Central memory CD8-positive, alpha-beta T cell (primary cell): ENCODE measurements at regions not wholly inside any gene's neighbourhood (a gene's known extent, or its start where the extent isn't known, plus 50 kb on each side); places are given as distances from the start of the nearest gene placed in this dataset.
"Not testable (repeated sequence)": the region's sequence is repeated elsewhere in the genome, so short reads cannot be mapped to it uniquely, and the experiment has no call there.

Experiments used
- ATAC-seq: fragments of 150-1000 bp; cut with Tn5 transposase; replicated peaks from 2 replicates; pipeline ENCODE4 v1.10.0; 2022; ENCODE audit warnings: mild to moderate bottlenecking, moderate FRiP score, moderate number of reproducible peaks; ENCODE audit not compliant: poor library complexity, severe bottlenecking; ENCODE audit errors: extremely low read depth
- DNase-seq, 2 donors: peaks; one replicate each; pipeline ENCODE4 v3.0.0; 2021; ENCODE audit warnings: low spot score in 2 of 2
- H3K27ac Mint-ChIP-seq: one replicate; pipeline ENCODE4 v1.8.0; 2022; ENCODE audit warnings: low read depth, mild to moderate bottlenecking, moderate library complexity, mixed read lengths
- H3K27me3 Mint-ChIP-seq: one replicate; pipeline ENCODE4 v1.8.0; 2022; ENCODE audit warnings: mixed read lengths
- H3K36me3 Mint-ChIP-seq: one replicate; pipeline ENCODE4 v1.8.0; 2022; ENCODE audit warnings: mild to moderate bottlenecking, moderate library complexity, mixed read lengths; ENCODE audit not compliant: insufficient read depth
- H3K4me1 Mint-ChIP-seq: one replicate; pipeline ENCODE4 v1.8.0; 2022; ENCODE audit warnings: mixed read lengths
- H3K4me3 Mint-ChIP-seq: one replicate; pipeline ENCODE4 v1.8.0; 2022; ENCODE audit warnings: mild to moderate bottlenecking, moderate library complexity, mixed read lengths
- H3K9me3 Mint-ChIP-seq: one replicate; pipeline ENCODE4 v1.8.0; 2022; ENCODE audit warnings: mixed read lengths

GRCh38 chr3:30443756-30444673 lies 162.4 kb upstream of the TGFBR2 start:
- H3K27ac Mint-ChIP-seq: no peak overlapping the region
- DNase-seq (no peak), ATAC-seq (no peak)
- no peaks in the 10 kb centered on the region for H3K9me3 Mint-ChIP-seq
- no peaks in the 10 kb centered on the region for H3K36me3 Mint-ChIP-seq
- H3K4me1 Mint-ChIP-seq: no peaks in the 10 kb centered on the region
- no peaks in the 10 kb centered on the region for H3K27me3 Mint-ChIP-seq
- H3K4me3 Mint-ChIP-seq: no peak overlapping the region

- no peak overlapping the region for H3K4me3 Mint-ChIP-seq
- DNase-seq (no peak), ATAC-seq (no peak)
- no peaks in the 10 kb centered on the region for H3K4me1 Mint-ChIP-seq
- no peaks in the 10 kb centered on the region for H3K36me3 Mint-ChIP-seq
- no peaks in the 10 kb centered on the region for H3K9me3 Mint-ChIP-seq
- H3K27me3 Mint-ChIP-seq: no peaks in the 10 kb centered on the region
- H3K27ac Mint-ChIP-seq: no peak overlapping the region
Observed at GRCh38 chr3:30448450-30449289, 157.7 kb upstream of the TGFBR2 start.

GRCh38 chr3:30449290-30449632 lies 157.1 kb upstream of the TGFBR2 start:
- no peaks in the 10 kb centered on the region for H3K36me3 Mint-ChIP-seq
- H3K27me3 Mint-ChIP-seq: no peaks in the 10 kb centered on the region
- no peaks in the 10 kb centered on the region for H3K9me3 Mint-ChIP-seq
- no peak for DNase-seq
- H3K27ac Mint-ChIP-seq: no peak overlapping the region
- H3K4me3 Mint-ChIP-seq: no peak overlapping the region
- no peaks in the 10 kb centered on the region for H3K4me1 Mint-ChIP-seq
- no peak for ATAC-seq

DNA sequence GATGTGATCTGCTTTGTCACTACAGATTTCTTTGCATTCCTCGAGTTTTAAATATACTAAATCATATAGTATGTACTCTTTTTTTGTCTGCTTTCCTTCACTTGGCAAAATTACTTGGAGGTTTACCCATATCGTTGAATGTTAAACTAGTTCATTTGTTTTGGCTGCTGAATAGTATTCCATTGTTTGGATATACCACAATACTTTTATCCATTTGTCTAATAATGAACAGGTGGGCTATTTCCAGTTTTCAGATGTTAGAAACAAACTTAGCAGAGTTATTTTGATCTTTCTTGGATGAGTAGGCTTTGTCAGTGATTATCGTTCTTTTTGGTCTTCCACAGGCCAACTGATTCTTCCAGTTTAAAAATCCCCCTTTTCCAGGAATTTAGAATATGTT lies 154.0 kb upstream of the TGFBR2 start:
- Mint-ChIP-seq H3K4me1 (no peaks in the 10 kb centered on the region), H3K9me3 (no peaks in the 10 kb centered on the region), H3K4me3 (no peak overlapping the region), H3K27me3 (no peaks in the 10 kb centered on the region), H3K27ac (no peak overlapping the region), H3K36me3 (no peaks in the 10 kb centered on the region)
- DNase-seq: no peak
- ATAC-seq: no peak

GRCh38 chr3:30453360-30454039 lies 152.9 kb upstream of the TGFBR2 start:
- no peak overlapping the region for H3K4me3 Mint-ChIP-seq
- no peaks in the 10 kb centered on the region for H3K36me3 Mint-ChIP-seq
- no peaks in the 10 kb centered on the region for H3K27me3 Mint-ChIP-seq
- H3K27ac Mint-ChIP-seq: no peak overlapping the region
- H3K9me3 Mint-ChIP-seq: no peaks in the 10 kb centered on the region
- ATAC-seq: no peak
- no peak for DNase-seq
- H3K4me1 Mint-ChIP-seq: no peaks in the 10 kb centered on the region

DNA sequence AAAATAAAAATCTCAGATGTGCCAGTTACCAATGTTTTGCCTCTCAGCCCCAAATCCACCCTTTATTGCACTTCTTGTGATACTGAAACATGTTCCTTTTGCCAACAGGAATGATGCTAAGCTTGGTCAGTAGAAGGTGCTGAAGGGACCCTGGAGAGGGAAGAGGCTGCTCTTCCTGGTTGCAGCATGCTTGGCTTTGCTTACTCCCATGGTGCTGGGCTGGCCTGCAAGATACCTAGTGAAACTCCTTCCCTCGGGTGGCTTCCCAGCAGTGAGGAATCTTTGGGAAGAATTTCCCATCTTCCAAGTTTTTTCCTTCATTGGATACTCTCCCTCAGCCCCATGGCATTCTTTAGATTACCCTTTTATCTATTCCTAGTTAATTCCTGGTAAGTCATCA lies 151.8 kb upstream of the TGFBR2 start:
- H3K4me1 Mint-ChIP-seq: no peaks in the 10 kb centered on the region
- H3K4me3 Mint-ChIP-seq: no peak overlapping the region
- DNase-seq (no peak), ATAC-seq (no peak)
- no peaks in the 10 kb centered on the region for H3K27me3 Mint-ChIP-seq
- no peaks in the 10 kb centered on the region for H3K36me3 Mint-ChIP-seq
- H3K27ac Mint-ChIP-seq: no peak overlapping the region
- no peaks in the 10 kb centered on the region for H3K9me3 Mint-ChIP-seq

DNA sequence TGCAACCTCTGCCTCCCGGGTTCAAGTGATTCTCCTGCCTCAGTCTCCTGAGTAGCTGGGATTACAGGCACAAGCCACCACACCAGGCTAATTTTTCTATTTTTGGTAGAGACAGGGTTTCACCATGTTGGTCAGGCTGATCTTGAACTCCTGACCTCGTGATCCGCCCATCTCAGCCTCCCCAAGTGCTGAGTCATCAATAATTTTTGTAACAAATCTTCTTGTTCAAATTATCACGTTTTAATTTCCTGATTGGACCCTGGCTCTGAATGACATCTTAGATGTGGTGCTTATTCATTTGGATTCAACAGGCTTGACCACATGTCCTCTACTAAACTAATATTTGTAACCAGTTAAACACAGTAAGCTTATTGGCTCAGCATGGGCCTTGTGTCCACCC lies 151.3 kb upstream of the TGFBR2 start:
- not testable (repeated sequence) for H3K27me3 Mint-ChIP-seq, H3K4me3 Mint-ChIP-seq, ATAC-seq, H3K36me3 Mint-ChIP-seq, H3K9me3 Mint-ChIP-seq, H3K27ac Mint-ChIP-seq, DNase-seq, H3K4me1 Mint-ChIP-seq

- Mint-ChIP-seq H3K36me3 (no peaks in the 10 kb centered on the region), H3K4me1 (no peaks in the 10 kb centered on the region), H3K27me3 (no peaks in the 10 kb centered on the region), H3K4me3 (no peak overlapping the region), H3K27ac (no peak overlapping the region), H3K9me3 (no peaks in the 10 kb centered on the region)
- ATAC-seq (no peak), DNase-seq (no peak)
Observed at GRCh38 chr3:30455840-30456239, 150.6 kb upstream of the TGFBR2 start.

DNA sequence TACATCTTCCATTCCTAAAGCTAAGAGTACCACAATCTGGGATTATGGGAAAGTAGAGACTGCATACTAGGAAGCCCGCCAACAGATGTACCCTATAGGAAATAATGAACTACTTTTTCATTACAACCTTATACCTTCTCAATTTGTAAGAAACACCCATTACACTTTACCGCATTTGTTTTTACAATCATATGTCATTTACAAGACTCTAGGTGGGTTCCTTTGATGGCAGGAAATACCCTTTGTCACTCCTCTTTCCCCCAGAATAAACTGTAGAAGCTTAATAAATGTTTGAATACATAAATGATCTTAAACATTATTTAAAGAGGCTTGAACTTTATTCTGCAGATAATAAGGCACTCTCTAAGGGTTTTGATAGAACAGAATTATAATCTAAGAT lies 150.1 kb upstream of the TGFBR2 start:
- no peaks in the 10 kb centered on the region for H3K27me3 Mint-ChIP-seq
- no peaks in the 10 kb centered on the region for H3K36me3 Mint-ChIP-seq
- H3K4me1 Mint-ChIP-seq: no peaks in the 10 kb centered on the region
- no peak overlapping the region for H3K27ac Mint-ChIP-seq
- no peaks in the 10 kb centered on the region for H3K9me3 Mint-ChIP-seq
- ATAC-seq (no peak), DNase-seq (no peak)
- H3K4me3 Mint-ChIP-seq: no peak overlapping the region

DNA sequence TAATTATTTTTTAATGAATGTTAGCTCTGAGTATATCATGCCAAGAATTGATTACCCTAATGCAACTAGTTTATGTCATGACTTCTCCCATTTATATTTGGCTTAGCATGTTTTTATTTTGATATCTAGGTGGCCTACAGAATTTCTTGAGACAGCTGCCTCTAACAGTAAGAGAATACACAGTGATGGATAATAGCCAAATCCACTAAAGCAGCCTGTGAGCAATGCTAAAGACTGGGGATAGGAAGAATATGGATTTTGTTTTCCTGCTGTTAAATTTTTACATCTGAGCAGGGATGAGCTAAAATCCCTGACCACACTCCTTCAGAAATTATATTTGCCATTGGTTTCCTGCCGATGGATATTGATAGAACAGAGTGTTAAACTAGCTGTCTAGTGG lies 149.3 kb upstream of the TGFBR2 start:
- DNase-seq (no peak), ATAC-seq (no peak)
- Mint-ChIP-seq H3K4me1 (no peaks in the 10 kb centered on the region), H3K36me3 (no peaks in the 10 kb centered on the region), H3K4me3 (no peak overlapping the region), H3K27me3 (no peaks in the 10 kb centered on the region), H3K9me3 (no peaks in the 10 kb centered on the region), H3K27ac (no peak overlapping the region)

- Mint-ChIP-seq H3K4me1 (no peaks in the 10 kb centered on the region), H3K27me3 (no peaks in the 10 kb centered on the region), H3K9me3 (no peaks in the 10 kb centered on the region), H3K4me3 (no peak overlapping the region), H3K36me3 (no peaks in the 10 kb centered on the region), H3K27ac (no peak overlapping the region)
- DNase-seq: no peak
- no peak for ATAC-seq
Observed at GRCh38 chr3:30457726-30458125, 148.7 kb upstream of the TGFBR2 start.

DNA sequence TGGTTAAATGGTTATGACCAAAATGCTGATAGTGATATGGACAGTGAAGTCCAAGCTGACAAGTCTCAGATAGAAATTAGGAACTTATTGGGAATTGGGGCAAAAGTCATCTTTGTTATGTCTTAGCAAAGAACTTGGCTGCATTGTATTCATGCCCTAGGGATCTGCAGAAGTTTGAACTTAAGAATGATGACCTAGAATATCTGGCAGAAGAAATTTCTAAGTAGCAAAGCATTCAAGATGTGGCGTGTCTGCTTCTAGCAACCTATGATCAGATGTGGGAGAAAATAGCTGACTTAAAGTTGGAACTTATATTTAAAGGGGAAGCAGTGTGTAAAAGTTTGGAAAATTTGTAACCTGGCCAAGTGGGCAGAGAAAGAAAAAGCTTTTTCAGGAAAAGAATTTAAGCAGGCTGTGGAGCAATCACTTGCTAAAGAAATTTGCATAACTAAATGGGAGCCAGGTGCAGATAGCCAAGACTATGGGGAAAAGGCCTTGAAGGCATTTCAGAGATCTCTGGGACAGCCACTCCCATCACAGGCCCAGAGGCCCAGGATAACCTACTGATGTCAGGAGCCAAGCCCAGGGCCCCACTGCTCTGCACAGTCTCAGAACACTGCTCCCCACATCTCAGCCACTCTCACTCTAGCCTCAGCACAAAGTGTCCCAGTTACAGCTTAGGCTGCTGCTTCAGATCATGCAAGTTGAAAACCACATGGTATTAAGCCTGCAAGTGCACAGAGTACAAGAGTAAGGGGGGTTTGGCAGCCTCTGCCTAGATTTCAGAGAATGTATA lies 147.8 kb upstream of the TGFBR2 start:
- Mint-ChIP-seq H3K4me3 (no peak overlapping the region), H3K36me3 (no peaks in the 10 kb centered on the region), H3K27me3 (no peaks in the 10 kb centered on the region), H3K4me1 (no peaks in the 10 kb centered on the region), H3K9me3 (no peaks in the 10 kb centered on the region), H3K27ac (no peak overlapping the region)
- no peak for ATAC-seq
- no peak for DNase-seq
